ENCODE measurements at regions not wholly inside any gene's neighbourhood (a gene's known extent, or its start where the extent isn't known, plus 50 kb on each side); places are given as distances from the start of the nearest gene placed in this dataset.

GRCh38 chr13:79090552-79091124 is 315.4 kb downstream of the RBM26 start:
- Histone ChIP-seq H2AFZ (ENCODE audit: insufficient read depth, low read depth, low read length, poor library complexity, severe bottlenecking) (no peak overlapping the region), H3K36me3 (replicated peaks in 1 of 2; ENCODE audit: control extremely low read depth in 1 of 2, control insufficient read depth in 1 of 2, extremely low read depth in 1 of 2, insufficient read depth in 2 of 2, low read length in 1 of 2) (no peaks in the 10 kb centered on the region), H3K9me3 (ENCODE audit: control extremely low read depth in 1 of 3, control insufficient read depth in 2 of 3, insufficient read depth in 1 of 3, low read length in 2 of 3) (no peaks in the 10 kb centered on the region), H3K27ac (ENCODE audit: low read length in 2 of 2) (no peak overlapping the region), H3K4me2 (replicated peaks; ENCODE audit: low read depth, low read length, poor library complexity, severe bottlenecking) (no peak overlapping the region), H3K4me3 (ENCODE audit: control extremely low read depth in 1 of 5, extremely low read depth in 1 of 5, insufficient read depth in 1 of 5, low read depth in 2 of 5, low read length in 4 of 5) (no peak overlapping the region), H3K79me2 (ENCODE audit: control insufficient read depth, insufficient read depth, low read length) (no peaks in the 10 kb centered on the region), H3K4me1 (ENCODE audit: control insufficient read depth in 2 of 2, insufficient read depth in 2 of 2, low read length in 2 of 2) (no peaks in the 10 kb centered on the region), H3K27me3 (replicated peaks in 1 of 4; ENCODE audit: control extremely low read depth in 1 of 4, control insufficient read depth in 3 of 4, insufficient read depth in 4 of 4, low read length in 3 of 4) (no peaks in the 10 kb centered on the region), H4K20me1 (ENCODE audit: control insufficient read depth, insufficient read depth, low read length, poor library complexity, severe bottlenecking) (no peaks in the 10 kb centered on the region), H3K9ac (ENCODE audit: low read length) (no peak overlapping the region)
- intact Hi-C loops (cut with micrococcal nuclease): no loop called here
- H3K4me3 Mint-ChIP-seq: no peak overlapping the region
- WGBS (ENCODE audit: insufficient coverage): 81% methylated on average over 1 of the region's 4 CpGs
- ATAC-seq (ENCODE audit: low read depth): no peak
- TF ChIP-seq EZH2 (IDR thresholded peaks at IDR 0.05; ENCODE audit: borderline replicate concordance, insufficient read depth, low read depth, low read length, poor library complexity, severe bottlenecking): no peak
- TF ChIP-seq, protein P1, sequence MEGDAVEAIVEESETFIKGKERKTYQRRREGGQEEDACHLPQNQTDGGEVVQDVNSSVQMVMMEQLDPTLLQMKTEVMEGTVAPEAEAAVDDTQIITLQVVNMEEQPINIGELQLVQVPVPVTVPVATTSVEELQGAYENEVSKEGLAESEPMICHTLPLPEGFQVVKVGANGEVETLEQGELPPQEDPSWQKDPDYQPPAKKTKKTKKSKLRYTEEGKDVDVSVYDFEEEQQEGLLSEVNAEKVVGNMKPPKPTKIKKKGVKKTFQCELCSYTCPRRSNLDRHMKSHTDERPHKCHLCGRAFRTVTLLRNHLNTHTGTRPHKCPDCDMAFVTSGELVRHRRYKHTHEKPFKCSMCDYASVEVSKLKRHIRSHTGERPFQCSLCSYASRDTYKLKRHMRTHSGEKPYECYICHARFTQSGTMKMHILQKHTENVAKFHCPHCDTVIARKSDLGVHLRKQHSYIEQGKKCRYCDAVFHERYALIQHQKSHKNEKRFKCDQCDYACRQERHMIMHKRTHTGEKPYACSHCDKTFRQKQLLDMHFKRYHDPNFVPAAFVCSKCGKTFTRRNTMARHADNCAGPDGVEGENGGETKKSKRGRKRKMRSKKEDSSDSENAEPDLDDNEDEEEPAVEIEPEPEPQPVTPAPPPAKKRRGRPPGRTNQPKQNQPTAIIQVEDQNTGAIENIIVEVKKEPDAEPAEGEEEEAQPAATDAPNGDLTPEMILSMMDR (IDR thresholded peaks at IDR 0.05): no peak
- CTCF ChIA-PET: interaction anchor here (0.9 kb wide), 1 partner anchor 96 kb away, joined by 4 read pairs; no protein-coding TSS in a partner anchor
- H3K27me3 Mint-ChIP-seq: peaks cover 18% of the 10 kb centered on the region
- H3K27ac Mint-ChIP-seq: no peak overlapping the region
- DNase-seq: no peak
- H3K9me3 Mint-ChIP-seq (ENCODE audit: insufficient read depth): no peaks in the 10 kb centered on the region
- H3K4me1 Mint-ChIP-seq: peaks cover 2% of the 10 kb centered on the region
- POLR2A ChIA-PET: no interaction called here

DNA sequence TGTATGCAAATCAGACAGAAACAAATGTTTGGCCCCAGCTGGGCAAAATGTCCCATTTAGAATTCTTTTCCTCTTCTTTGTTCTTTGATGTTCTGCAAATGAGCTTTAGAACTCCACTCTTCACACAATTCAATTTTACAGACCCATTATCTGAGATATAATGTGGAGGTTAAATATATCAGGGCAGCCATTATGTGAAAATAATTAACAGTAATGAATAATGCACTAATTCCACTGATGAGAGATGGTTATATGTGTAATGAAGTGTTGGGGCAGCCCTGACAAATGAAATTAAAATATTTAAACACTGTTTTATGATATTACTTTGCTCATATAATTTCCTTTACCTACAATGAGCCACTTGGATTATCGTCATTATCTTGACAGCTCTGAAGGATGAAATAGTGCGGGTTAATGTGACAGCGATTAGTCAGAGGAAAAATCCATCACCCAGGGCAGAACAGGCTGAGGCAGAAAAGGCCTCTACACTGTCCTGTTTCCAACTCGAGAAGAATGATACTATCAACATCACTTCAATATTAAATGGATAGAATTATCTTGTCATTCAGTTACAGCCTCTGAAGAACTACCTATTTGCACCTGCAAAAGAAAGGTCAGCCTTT is 321.1 kb downstream of the RBM26 start:
- WGBS (ENCODE audit: insufficient coverage): no CpG with 5 or more reads among the region's 4 CpGs
- H3K4me3 Mint-ChIP-seq: no peak overlapping the region
- Histone ChIP-seq H3K4me3 (ENCODE audit: control extremely low read depth in 1 of 5, extremely low read depth in 1 of 5, insufficient read depth in 1 of 5, low read depth in 2 of 5, low read length in 4 of 5) (no peak overlapping the region), H3K9ac (ENCODE audit: low read length) (no peak overlapping the region), H3K9me3 (ENCODE audit: control extremely low read depth in 1 of 3, control insufficient read depth in 2 of 3, insufficient read depth in 1 of 3, low read length in 2 of 3) (no peaks in the 10 kb centered on the region), H3K27me3 (replicated peaks in 1 of 4; ENCODE audit: control extremely low read depth in 1 of 4, control insufficient read depth in 3 of 4, insufficient read depth in 4 of 4, low read length in 3 of 4) (no peaks in the 10 kb centered on the region), H2AFZ (ENCODE audit: insufficient read depth, low read depth, low read length, poor library complexity, severe bottlenecking) (no peak overlapping the region), H3K79me2 (ENCODE audit: control insufficient read depth, insufficient read depth, low read length) (no peaks in the 10 kb centered on the region), H3K27ac (ENCODE audit: low read length in 2 of 2) (no peak overlapping the region), H3K4me2 (replicated peaks; ENCODE audit: low read depth, low read length, poor library complexity, severe bottlenecking) (no peak overlapping the region), H4K20me1 (ENCODE audit: control insufficient read depth, insufficient read depth, low read length, poor library complexity, severe bottlenecking) (no peaks in the 10 kb centered on the region), H3K36me3 (replicated peaks in 1 of 2; ENCODE audit: control extremely low read depth in 1 of 2, control insufficient read depth in 1 of 2, extremely low read depth in 1 of 2, insufficient read depth in 2 of 2, low read length in 1 of 2) (no peaks in the 10 kb centered on the region), H3K4me1 (ENCODE audit: control insufficient read depth in 2 of 2, insufficient read depth in 2 of 2, low read length in 2 of 2) (no peaks in the 10 kb centered on the region)
- TF ChIP-seq, protein P1 (IDR thresholded peaks at IDR 0.05): no peak
- no peak for TF ChIP-seq EZH2 (IDR thresholded peaks at IDR 0.05; ENCODE audit: borderline replicate concordance, insufficient read depth, low read depth, low read length, poor library complexity, severe bottlenecking)
- CTCF ChIA-PET: no interaction called here
- ATAC-seq (ENCODE audit: low read depth) (no peak), DNase-seq (no peak)
- no peaks in the 10 kb centered on the region for H3K9me3 Mint-ChIP-seq (ENCODE audit: insufficient read depth)
- intact Hi-C loops (cut with micrococcal nuclease): no loop called here
- no peak overlapping the region for H3K27ac Mint-ChIP-seq
- POLR2A ChIA-PET: no interaction called here
- H3K4me1 Mint-ChIP-seq: peaks cover 2% of the 10 kb centered on the region
- peaks cover 5% of the 10 kb centered on the region for H3K27me3 Mint-ChIP-seq
